ENCODE measurements at regions not wholly inside any gene's neighbourhood (a gene's known extent, or its start where the extent isn't known, plus 50 kb on each side); places are given as distances from the start of the nearest gene placed in this dataset.

GRCh38 chr6:7664003-7664402, 61.9 kb upstream of the BMP6 start:
- no peak for DNase-seq (ENCODE audit: low read depth)

DNA sequence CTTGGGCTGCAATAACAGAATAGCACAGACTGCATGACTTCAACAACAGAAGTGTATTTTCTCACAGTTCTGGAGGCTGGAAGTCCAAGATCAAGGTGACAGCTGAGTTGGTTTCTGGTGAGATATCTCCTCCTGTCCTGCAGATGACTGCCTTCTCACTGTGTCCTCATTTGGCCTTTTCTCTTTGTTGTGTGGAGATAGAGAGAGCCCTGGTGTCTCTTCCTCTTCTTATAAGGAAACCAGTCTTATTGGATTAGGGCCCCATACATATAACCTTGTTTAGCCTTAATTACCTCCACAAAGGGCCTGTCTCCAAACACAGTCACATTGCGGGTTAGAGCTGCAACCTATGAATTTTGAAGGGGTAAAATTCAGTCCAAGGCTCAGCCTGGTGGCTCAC, 57.0 kb upstream of the BMP6 start:
- DNase-seq (ENCODE audit: low read depth), result no peak

DNA sequence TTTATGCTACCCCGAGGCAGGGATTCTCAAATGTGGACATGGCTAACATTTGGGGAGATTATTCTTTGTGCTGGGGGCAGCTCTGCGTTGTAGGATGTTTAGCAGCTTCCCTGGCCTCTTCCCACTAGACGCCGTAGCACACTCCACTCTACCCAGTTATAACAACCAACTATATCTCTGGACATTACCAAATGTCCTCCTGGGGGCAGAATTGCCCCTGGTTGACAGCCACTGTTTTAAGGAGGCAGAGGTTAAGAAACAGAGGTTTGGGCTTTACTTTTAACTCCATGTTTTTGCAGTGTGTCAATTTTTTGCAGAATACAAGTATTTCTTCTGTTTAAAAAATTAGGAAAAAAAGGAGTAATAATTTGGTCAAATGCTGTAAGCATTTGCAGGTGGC, 56.2 kb upstream of the BMP6 start:
- DNase-seq (ENCODE audit: low read depth), result no peak

DNA sequence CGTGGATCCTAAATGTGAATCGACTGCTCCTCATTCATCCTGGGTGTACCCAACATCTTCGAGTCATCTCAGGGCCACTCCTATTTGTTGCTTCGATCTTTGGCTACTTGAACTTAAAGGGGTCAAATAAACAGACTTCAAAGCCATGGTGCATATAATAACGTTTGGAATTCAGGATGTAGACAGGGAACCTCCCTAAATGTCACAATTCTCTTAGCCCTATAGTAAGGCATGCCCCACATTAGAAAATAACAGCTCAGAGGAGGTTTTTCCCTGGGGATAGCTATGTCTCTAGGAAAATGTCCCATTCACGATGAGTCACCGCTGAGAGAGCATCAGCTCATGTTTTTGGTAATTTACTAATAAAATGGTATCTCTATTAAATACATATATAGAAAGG, 54.8 kb upstream of the BMP6 start:
- DNase-seq (ENCODE audit: low read depth), result peak; percentile 30

- DNase-seq (ENCODE audit: low read depth), result no peak
Observed at GRCh38 chr6:7671581-7671980, 54.3 kb upstream of the BMP6 start.

DNA sequence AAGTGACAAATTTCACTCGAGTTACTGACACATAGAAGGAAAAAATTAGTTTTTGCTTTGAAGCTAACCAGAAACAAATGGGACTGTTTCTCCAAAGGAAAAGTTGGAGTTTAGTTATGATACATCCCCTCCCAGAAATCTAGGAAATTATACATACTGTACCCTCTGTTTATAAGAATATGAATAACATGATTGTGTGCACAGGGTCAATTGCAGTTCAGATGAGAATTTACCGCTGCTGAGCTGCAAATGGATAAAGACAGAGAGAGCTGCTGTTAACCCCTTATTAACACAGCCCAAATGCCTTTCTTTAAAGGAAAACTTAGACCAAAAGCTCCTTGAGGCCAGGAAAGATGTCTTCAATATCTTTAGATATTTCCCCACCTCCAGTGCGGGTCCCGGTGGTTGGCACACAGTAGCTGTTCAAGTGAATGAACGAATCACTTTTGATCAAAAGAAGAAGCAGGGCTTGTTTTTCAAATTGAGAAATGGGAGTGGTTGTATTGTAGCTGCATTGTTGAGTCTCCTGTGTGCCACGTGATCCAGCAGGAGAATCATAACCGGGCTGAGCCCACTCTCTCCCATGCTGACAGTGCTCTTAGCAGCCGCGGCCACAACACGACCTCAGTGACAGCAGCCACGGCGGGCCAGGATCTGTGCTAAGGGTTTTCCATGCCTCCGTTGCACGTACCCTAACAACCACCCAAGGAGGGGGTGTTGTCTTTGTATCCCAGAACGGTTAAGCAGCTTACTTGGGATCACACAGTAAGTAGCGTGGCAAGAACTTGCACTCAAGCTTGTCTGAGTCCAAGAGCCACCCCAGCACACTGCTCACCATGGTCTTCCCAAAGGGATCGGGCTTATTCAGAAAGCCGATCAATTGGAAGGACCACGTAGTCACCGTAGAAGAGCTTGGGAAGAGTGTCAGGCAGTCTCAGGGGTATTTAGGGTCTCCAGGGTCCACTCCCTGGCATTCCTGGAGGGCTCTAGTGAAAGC, 53.5 kb upstream of the BMP6 start:
- no peak for DNase-seq (ENCODE audit: low read depth)

DNA sequence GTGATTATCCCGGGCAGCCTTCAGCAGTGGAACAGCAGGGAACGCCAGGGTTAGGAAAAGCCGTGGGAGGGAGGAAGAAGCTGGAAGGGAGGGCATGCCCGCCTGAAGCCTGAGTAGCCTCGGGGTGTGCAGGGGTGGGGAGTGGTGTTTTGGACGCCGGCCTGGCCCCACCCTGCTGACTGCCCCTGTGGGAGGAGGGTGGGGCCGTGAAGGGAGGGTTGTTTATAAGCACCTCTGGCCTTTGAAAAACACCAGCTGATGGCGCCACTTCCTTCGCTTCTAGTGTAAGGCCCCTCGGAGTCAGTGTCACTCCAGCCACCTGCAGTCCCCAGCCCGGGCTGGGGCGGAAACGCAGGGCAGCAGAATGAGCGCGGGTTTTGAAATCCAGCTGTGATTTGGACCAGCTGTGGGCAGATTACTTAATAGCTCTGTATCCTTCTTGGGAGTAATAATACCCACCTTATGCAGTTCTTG, 52.8 kb upstream of the BMP6 start:
- DNase-seq (ENCODE audit: low read depth), result peak; percentile 66

- no peak for DNase-seq (ENCODE audit: low read depth)
Observed at GRCh38 chr6:7674291-7674690, 51.6 kb upstream of the BMP6 start.

- no peak for DNase-seq (ENCODE audit: low read depth)
Observed at GRCh38 chr6:7675353-7675945, 50.5 kb upstream of the BMP6 start.

Measured in Daoy (cell line).